HG02678 (cell line): ENCODE measurements at regions not wholly inside any gene's neighbourhood (a gene's known extent, or its start where the extent isn't known, plus 50 kb on each side); places are given as distances from the start of the nearest gene placed in this dataset.

Experiments used
- ATAC-seq: cut with Tn5 transposase; IDR thresholded peaks from one replicate; pipeline ENCODE4 v1.9.1; 2021; ENCODE audit warnings: mild to moderate bottlenecking, moderate library complexity; ENCODE audit not compliant: unreplicated experiment

DNA sequence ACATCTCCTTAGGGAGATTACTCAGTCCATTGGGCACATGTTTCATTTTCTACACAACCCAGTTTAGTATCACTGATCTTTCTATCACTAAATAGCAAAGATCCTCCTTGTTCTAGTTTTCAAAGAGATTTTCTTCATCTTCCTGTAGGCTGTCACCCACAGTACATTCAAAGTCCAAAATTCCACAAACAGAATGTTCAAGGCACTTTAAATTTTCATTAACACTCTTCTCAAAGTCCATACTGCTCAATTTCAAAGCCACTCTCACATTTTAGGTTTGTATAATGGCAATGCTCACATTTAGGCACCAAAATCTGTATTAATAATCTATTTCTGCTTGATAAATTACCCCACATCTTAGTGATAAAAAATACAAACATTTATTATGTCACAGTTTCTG is 152.8 kb downstream of the FSIP2 start:
- no peak for ATAC-seq

DNA sequence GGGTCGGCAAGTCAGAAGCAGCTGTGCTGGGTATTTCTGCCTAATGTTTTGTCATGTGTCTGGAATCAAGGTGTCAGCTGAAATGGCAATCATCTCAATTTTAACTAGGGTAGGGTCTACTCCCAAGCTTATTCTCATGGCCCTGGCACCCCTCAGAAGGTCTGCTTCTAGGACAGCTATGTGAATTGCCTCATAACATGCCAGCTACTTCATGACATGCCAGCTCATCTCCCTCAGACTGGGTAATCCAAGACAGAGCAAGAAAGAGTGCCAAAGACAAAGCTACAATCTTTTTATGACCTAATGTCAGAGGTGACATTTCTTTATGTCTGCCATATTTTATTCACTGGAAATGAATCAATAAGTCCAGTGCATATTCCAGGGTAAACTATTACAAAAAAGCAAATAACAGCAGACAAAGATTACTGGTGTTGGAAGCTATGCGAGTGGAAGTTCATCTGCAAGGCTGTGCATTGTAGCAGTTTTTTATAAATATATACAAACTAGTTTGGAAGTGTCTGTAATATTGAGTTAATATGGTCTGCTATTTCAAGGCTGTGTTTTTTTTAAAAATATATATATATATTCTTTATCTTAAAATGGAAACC is 153.3 kb downstream of the FSIP2 start:
- ATAC-seq = no peak

DNA sequence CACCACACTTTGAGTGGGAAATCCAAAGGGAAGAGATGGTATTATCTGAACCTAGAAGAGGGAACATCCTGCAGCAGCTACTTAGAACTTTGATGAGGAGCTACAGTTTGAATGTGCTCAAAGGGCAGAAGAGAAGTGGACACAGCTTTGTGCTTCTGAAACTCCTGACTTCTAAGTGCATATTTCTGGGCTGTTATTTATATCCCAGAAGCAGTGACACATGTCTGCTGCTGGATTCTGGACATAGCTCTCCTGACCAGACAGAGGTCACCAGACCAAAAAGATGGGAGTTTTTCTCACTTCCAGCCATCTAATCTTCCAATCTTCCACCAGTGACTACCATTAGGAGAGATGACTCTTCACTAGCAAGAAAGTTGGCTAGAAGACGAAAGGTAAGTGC is 153.9 kb downstream of the FSIP2 start:
- ATAC-seq = no peak

DNA sequence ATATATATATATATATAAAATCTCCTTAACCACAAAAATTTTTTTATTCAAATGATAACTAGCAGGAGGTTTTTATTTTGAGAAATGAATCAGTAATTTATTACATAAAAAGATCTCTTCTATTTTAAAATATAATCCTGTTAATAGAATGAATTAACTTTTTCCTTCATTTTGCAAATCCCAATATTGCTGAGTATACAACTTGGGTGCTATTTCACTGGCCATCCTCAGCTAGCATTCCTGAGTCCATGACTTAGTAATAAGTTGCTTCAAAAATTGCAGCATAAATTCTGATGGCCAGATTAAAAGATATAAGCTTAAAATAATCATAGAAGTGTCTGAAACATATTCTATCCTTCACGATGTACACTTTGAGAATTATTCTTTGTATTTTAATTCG is 155.6 kb downstream of the FSIP2 start:
- ATAC-seq = no peak

DNA sequence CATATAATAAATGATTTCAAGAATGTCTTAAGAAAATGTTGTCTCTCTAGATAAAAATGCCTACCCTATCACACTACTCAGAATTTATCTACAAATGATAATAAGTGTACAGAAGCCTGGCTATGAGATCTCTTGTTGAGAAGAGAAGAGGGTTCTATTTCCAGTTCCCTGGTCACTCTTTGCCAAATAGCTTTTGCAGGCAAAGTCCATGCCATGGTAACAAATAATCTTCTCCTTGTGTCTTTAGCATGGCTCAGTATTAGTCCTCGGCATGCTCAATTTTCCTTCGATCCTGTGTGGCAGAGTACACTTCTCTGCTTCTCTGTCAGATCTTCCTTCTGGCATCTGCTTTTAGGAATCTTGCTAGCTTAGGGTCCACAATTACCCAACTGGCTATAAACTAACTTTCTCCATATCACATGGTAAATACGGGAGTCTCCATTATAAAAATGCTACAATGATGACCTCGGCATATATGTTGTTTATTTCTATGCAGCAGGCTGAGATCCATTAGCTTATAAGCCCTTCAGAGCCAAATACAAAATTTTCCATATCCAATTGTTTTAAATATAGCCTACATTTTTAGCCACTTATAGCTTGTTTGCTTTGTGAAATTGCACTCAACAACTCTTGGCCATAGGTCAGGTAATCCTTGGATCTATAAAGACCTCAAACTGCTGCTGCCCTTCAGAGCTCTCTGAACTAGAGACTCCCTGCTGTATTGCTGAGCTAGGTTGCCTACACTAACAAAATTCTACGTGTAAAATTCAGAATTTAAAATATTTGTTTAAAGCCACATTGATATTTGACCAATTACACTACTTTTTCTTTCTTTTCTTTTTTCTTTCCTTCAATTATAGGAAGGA is 157.5 kb downstream of the FSIP2 start:
- no peak for ATAC-seq

DNA sequence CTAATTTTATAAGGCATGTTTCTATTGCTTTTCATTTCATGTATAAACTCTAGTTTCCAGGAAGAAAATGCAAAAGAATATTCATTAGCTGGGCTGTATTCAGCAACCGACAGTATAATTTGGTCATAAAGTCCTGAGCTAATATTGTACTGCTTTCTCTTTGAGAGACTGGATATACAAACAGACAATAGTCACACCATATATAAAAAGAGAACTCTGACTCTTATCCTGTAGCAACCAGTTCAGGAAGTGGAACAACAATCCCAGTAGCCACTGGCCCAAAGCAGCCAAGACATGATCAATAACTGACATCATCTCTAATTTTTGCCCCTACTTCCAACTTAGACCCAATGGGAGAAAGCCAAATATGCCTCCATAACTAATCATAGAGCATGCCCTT is 160.8 kb downstream of the FSIP2 start:
- ATAC-seq = no peak

DNA sequence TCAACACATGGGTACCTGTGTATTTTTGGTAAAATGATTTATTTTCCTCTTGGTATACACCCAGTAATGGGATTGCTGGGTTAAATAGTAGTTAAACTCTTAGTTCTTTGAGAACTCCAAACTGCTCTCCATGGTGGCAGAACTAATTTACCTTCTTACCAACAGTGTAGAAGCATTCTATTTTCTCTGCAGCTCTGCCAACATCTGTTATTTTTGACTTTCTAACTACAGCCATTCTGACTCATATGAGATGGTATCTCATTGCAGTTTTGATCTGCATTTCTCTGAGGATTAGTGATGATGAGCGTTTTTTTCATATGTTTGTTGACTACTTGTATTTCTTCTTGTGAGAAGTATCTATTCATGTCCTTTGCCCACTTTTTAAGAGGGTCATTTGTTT is 180.6 kb downstream of the FSIP2 start:
- no peak for ATAC-seq

DNA sequence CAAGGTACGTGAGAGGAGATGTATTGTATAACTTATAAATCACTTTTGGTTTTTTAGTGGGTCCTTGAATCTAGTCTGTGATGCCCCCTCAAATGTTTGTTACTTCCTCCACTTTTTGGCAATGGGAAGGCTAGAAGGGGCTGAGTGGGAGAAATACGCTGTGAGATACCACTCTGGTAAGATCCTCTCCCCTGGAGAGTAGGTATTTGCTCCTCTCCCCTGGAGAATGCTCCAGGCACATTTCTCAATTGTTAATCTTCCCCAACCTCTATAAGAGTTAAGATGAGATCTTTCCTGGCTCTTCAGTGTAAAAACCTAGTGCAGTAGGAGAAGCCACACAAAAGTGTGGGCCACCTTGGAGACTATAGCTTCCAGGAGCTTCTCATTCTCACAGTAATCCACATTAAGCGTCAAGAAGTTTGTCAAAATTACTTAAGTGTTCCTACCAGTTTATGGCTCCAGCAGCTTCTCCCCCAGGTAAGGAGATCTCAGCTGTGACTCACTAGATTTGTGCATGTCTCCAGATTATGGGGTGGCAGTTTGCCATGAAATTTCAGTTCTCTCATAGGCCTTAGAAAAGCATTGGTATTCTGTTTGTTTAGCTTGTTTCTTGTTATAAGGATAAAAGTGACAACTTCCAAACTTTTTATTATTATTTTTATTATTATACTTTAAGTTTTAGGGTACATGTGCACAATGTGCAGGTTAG is 182.6 kb downstream of the FSIP2 start:
- ATAC-seq = no peak

DNA sequence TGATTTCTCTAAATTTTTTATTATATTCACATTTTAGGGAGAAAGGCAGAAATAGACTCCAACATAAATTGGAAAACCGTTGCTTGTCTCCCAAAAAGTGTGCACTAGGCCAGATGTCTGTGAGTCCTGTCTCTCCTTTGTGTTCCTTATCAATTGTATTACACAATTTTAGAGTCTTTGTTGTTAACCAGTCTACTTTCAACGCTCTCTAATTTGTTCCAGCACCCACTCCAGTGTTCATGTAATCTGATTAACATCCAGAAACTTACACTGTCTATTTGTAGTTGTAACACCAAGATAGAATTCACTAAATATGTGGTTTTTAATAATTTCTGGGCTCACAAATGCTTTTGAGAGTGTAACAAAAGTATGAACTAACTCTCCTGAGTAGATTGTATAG is 195.6 kb downstream of the FSIP2 start:
- ATAC-seq = no peak

DNA sequence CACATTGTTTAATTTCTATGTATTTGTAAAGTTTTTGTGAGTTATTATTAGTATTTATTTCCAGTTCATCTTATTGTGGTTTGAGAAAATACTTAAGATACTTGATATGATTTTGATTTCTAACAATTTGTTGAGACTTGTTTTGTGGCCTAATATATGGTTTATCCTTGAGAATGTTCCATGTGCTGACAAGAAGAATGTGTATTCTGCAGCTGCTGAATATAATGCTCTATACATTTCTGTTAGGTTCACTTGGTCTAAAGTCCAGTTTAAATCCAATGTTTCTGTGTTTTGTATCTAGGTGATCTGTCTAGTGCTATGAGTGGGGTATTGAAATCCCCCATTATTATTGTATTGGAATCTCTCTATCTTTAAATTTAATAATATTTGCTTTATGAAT is 201.3 kb downstream of the FSIP2 start:
- ATAC-seq = no peak

DNA sequence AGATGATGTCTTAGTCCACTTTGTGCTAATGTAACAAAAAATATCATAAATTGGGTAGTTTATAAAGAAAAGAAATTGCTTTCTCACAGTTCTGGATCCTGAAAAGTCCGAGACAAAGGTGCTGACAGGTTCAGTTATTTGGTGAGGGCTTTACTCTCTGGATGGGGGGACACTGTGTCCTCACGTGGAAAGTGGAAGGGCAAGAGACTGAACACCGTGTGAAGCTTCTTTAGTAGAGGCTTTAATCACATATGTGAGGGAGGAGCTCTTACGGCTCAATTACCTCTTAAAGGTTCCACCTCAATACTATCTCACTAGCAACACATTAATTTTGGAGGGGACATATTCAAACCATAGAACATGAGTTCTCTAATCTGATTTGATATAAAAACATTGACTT is 204.3 kb downstream of the FSIP2 start:
- ATAC-seq = no peak

DNA sequence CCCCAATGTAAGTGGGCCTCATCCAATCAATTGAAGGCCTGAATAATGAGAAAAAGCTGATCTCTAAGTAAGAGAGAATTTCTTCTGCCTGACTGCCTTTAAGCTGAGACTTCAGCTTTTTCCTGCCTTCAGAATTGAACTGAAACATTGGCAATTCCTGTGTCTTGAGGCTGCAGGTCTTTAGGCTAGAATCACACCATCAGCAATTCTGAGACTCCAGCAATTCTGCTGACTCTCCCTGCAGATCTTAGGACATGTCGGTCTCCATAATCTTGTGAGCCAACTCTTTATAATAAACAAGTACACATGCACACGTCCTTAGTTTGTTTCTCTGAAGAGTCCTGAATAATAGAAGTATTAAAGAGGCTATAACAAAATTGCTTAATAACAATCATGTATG is 209.1 kb downstream of the FSIP2 start:
- ATAC-seq = no peak

DNA sequence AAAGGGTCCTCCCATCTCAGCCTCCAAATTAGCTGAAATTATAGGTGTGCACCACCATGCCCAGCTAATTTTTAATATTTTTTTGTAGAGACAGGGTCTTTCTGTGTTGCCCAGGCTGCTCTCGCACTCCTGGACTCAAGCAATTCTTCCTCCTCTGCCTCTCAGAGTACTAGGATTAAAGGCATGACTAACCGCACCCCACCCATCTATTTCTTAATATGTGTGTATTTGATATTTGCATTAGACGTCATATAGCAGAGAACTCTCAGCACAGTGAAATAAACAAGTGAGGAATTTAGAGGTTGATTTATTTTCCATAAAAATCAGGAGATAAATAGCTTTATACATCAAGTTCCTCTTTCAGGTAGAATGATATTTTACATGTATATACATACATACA is 213.5 kb downstream of the FSIP2 start:
- ATAC-seq = no peak

DNA sequence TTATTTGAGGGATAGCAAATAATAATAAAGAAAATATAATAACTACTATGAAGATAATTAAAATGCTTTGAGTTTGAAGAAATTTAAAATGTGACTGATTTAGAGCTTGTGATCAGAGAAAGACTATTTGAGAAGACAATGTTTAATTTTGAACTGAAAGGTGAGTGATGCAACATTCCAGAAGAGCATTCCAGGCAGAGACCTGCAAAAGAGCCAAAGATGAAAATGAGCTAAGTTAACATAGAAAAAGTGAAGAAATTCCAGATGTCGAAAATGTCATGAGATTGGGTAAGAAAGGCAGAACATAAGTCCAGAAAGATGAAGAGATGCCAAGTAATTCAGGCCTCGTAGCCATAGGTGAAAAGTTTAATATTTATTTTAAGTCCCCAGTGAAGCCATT is 215.8 kb downstream of the FSIP2 start:
- no peak for ATAC-seq

DNA sequence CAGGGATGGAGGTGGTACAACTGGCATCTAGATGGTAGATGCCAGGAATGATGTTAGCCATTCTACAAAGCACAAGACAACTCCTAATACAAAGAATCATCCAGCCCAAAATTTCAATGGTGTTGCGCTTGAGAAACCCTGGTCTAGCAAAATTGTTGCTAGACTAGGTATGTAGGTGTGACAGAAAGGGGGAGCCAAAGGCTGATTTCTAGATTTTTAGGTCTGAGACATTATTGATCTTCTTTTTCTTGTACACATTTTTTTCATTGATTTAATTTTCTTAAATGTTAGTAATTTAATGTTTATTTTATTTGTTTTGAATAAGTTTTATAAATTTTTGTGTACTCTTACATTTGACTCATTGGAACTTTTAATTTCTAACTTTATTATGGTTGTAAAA is 216.4 kb downstream of the FSIP2 start:
- no peak for ATAC-seq

DNA sequence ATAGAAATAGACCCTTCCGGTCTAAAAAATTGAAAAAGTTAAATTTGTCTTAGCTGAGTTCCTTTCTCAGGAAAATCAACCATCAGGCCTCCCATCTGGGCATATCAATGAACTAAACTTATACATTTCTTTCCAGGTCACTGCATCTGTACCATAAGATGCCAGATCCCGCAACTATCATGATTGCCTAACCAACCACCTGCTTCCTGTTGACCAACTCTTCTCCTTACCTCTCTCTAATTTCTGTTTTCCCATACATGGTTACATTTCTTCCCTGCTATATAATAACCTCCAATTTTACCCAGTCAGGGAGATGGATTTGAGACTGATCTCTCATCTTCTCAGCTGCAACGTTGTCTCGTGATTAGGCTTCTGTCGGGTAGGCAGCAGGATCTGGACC is 228.7 kb downstream of the FSIP2 start:
- no peak for ATAC-seq

DNA sequence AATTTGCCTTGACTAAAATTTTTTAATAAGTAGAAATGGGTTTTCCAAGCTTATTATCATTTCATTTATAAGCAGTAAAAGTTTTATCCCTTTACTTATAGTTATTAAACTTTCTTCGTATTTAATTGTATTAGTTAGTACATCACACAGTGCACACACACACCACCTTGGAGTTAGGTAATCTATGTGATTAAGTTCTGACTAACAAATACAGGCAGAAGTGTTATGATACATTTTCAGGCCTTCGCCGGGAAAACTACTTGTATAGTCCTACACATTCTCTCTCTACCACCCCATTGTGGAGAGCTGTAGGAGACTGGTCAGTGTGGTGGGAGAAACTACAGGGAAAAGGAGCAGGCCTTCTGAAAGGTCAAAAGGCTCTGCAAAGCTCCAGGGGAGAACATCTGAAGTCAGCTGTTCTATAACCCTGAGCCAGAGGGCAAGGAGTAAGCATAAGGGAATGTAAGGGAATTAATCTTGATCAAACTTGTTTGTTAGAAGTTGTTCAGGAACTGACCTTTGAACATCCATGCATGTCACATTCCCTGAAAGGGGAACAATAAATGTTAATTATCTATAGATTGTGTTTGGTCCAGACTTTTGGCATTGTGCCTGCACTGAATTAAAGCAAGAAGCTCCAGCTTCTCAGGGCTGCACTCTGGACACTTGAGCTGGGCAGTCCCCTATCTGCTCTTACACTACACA is 231.7 kb downstream of the FSIP2 start:
- no peak for ATAC-seq

DNA sequence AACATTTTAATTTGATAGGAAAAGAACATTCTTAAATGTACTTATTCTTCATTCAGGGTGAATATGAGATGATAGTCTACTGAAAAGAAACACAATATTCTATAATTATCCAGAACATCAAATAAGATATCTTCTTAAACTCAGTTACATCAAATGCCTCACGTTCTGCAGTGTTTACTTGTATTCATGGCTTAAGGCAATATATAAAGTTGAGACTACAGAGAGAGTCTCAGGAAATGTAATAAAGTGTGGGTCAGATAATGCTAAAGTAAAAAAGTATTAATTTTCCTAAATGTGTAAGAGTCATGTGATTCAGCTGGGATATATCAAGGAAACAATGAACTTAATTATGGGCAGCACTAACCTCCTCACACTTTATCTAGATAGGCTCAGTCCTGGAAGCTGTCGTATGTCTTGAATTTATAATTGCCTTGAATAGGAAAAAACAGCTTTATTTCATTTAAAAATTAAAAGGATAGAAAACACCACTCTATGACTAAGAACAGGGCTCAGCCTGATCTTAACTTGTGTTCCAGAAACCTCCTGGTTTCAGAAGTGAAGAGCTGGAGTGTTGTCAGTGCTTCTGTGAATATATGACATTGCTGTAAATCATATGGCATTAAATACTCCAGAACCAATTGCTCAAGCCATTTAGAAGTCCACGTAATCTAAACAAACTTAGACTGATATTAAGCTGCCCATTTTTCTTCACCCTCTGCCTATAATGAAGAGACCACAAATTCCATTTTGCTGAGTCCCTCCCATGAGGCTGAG is 240.2 kb downstream of the FSIP2 start:
- ATAC-seq = no peak

DNA sequence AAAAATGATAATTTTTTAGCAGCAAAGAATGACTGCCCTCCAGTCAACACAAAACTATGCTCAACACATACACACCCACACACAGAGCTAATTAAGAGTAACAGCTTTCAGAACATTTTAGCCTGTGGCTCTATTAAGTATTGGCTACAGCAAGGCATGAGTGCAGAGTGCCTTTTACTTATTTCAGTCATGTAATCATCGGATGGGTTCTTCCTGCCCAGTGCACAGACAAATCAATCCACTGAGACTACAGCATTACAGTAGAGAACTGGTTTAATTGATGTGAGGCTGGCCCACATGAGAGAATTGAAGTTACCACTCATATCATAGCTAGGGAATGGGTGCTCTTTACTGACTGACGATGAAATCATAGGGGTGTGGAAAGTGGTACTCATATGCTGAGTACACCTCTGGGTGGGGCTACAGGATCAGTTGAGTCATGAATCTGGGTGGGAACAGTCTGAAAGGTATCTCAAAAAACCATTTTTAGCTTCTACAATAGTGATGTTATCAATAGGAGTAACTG is 241.0 kb downstream of the FSIP2 start:
- ATAC-seq = no peak

DNA sequence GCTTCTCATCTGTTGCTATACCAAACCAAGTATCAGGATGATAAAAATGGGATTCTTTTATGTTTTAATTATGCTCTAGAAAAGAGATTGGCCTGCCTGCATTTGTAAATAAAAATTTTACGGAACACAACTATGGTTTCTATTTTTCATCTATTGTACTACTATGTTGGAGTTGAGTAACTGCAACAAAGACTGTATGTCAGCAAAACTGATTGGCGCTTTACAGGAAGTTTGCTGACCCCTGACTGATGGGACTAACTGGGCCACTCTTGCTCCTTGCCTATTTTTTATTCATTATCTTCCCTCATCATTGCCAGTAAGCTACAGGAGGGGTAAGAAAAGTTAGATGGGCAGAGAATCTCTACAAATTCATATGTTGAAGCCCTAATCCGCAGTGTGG is 242.3 kb downstream of the FSIP2 start:
- ATAC-seq = no peak
